ENCODE measurements at regions not wholly inside any gene's neighbourhood (a gene's known extent, or its start where the extent isn't known, plus 50 kb on each side); places are given as distances from the start of the nearest gene placed in this dataset.
"Not testable (repeated sequence)": the region's sequence is repeated elsewhere in the genome, so short reads cannot be mapped to it uniquely, and the experiment has no call there.

- DNase-seq, result no peak
These were observed 818.6 kb downstream of the EPHA4 start for GRCh38 chr2:220753486-220753885.

GRCh38 chr2:220756653-220757052, 815.5 kb downstream of the EPHA4 start:
- no peak for DNase-seq

- DNase-seq, result not testable (repeated sequence)
These were observed 813.7 kb downstream of the EPHA4 start for GRCh38 chr2:220758376-220758775.

- no peak for DNase-seq
These were observed 807.9 kb downstream of the EPHA4 start for GRCh38 chr2:220764171-220764570.

- DNase-seq, result no peak
These were observed 804.4 kb downstream of the EPHA4 start for GRCh38 chr2:220767591-220768255.

- DNase-seq, result no peak
These were observed 796.1 kb downstream of the EPHA4 start for GRCh38 chr2:220775856-220776488.

GRCh38 chr2:220779076-220779475, 793.0 kb downstream of the EPHA4 start:
- DNase-seq, result not testable (repeated sequence)

GRCh38 chr2:220779511-220779910, 792.6 kb downstream of the EPHA4 start:
- DNase-seq, result no peak

- DNase-seq, result no peak
These were observed 792.2 kb downstream of the EPHA4 start for GRCh38 chr2:220779931-220780330.

- DNase-seq, result no peak
These were observed 790.4 kb downstream of the EPHA4 start for GRCh38 chr2:220781622-220782241.

GRCh38 chr2:220782609-220783113, 789.4 kb downstream of the EPHA4 start:
- DNase-seq, result no peak

GRCh38 chr2:220783671-220784070, 788.4 kb downstream of the EPHA4 start:
- DNase-seq, result no peak

GRCh38 chr2:220785178-220785577, 786.9 kb downstream of the EPHA4 start:
- DNase-seq, result no peak

GRCh38 chr2:220786216-220786615, 785.9 kb downstream of the EPHA4 start:
- no peak for DNase-seq

GRCh38 chr2:220787251-220787650, 784.9 kb downstream of the EPHA4 start:
- DNase-seq, result no peak

- no peak for DNase-seq
These were observed 782.1 kb downstream of the EPHA4 start for GRCh38 chr2:220789961-220790360.

GRCh38 chr2:220795705-220796104, 776.4 kb downstream of the EPHA4 start:
- no peak for DNase-seq

- no peak for DNase-seq
These were observed 761.0 kb downstream of the EPHA4 start for GRCh38 chr2:220811115-220811514.

- peak; percentile 18 for DNase-seq
These were observed 760.0 kb downstream of the EPHA4 start for GRCh38 chr2:220811952-220812570.

GRCh38 chr2:220814441-220814840, 757.7 kb downstream of the EPHA4 start:
- DNase-seq, result no peak

GRCh38 chr2:220815698-220816097, 756.4 kb downstream of the EPHA4 start:
- DNase-seq, result no peak

- DNase-seq, result no peak
These were observed 750.4 kb downstream of the EPHA4 start for GRCh38 chr2:220821683-220822082.

- not testable (repeated sequence) for DNase-seq
These were observed 748.5 kb downstream of the EPHA4 start for GRCh38 chr2:220823590-220823989.

- no peak for DNase-seq
These were observed 738.7 kb downstream of the EPHA4 start for GRCh38 chr2:220833446-220833845.

Measured in amniotic stem cell (primary cell).